COLO829 (cell line): ENCODE measurements at regions not wholly inside any gene's neighbourhood (a gene's known extent, or its start where the extent isn't known, plus 50 kb on each side); places are given as distances from the start of the nearest gene placed in this dataset.
"Not testable (repeated sequence)": the region's sequence is repeated elsewhere in the genome, so short reads cannot be mapped to it uniquely, and the experiment has no call there.

Experiments
- DNase-seq: peaks from one replicate; pipeline ENCODE4 v3.0.0; 2012; ENCODE audit warnings: low spot score

GRCh38 chr7:121744877-121745276, 128.1 kb upstream of the PTPRZ1 start:
- no peak for DNase-seq

GRCh38 chr7:121744319-121744718, 128.6 kb upstream of the PTPRZ1 start:
- no peak for DNase-seq

- DNase-seq: no peak
Measured at GRCh38 chr7:121741896-121742295, 131.1 kb upstream of the PTPRZ1 start.

GRCh38 chr7:121739465-121739864, 133.5 kb upstream of the PTPRZ1 start:
- no peak for DNase-seq

- DNase-seq: no peak
Measured at GRCh38 chr7:121730869-121731268, 142.1 kb upstream of the PTPRZ1 start.

- DNase-seq: peak; percentile 65
Measured at GRCh38 chr7:121714559-121715303, 158.2 kb upstream of the PTPRZ1 start.

- not testable (repeated sequence) for DNase-seq
Measured at GRCh38 chr7:121712961-121713360, 160.0 kb upstream of the PTPRZ1 start.

GRCh38 chr7:121697731-121698316, 175.1 kb upstream of the PTPRZ1 start:
- DNase-seq: peak; percentile 56

GRCh38 chr7:121696954-121697353, 176.0 kb upstream of the PTPRZ1 start:
- DNase-seq: no peak

- DNase-seq: no peak
Measured at GRCh38 chr7:121689749-121690148, 183.2 kb upstream of the PTPRZ1 start.

GRCh38 chr7:121681700-121682099, 191.3 kb upstream of the PTPRZ1 start:
- DNase-seq: no peak

- no peak for DNase-seq
Measured at GRCh38 chr7:121676168-121676567, 196.8 kb upstream of the PTPRZ1 start.

GRCh38 chr7:121674455-121674854, 198.5 kb upstream of the PTPRZ1 start:
- DNase-seq: not testable (repeated sequence)

GRCh38 chr7:121669144-121669543, 203.8 kb upstream of the PTPRZ1 start:
- DNase-seq: no peak

GRCh38 chr7:121666306-121666705, 206.7 kb upstream of the PTPRZ1 start:
- peak; percentile 3 for DNase-seq

GRCh38 chr7:121643320-121643719, 229.6 kb upstream of the PTPRZ1 start:
- DNase-seq: no peak

GRCh38 chr7:121639705-121640104, 233.3 kb upstream of the PTPRZ1 start:
- DNase-seq: no peak

- no peak for DNase-seq
Measured at GRCh38 chr7:121638286-121638685, 234.7 kb upstream of the PTPRZ1 start.

- no peak for DNase-seq
Measured at GRCh38 chr7:121634356-121634755, 238.2 kb upstream of the FAM3C start.

- no peak for DNase-seq
Measured at GRCh38 chr7:121633186-121633585, 237.1 kb upstream of the FAM3C start.

GRCh38 chr7:121624958-121625357, 228.8 kb upstream of the FAM3C start:
- no peak for DNase-seq

GRCh38 chr7:121623130-121623872, 227.2 kb upstream of the FAM3C start:
- DNase-seq: no peak

GRCh38 chr7:121621937-121622336, 225.8 kb upstream of the FAM3C start:
- DNase-seq: no peak
